ENCODE measurements at regions not wholly inside any gene's neighbourhood (a gene's known extent, or its start where the extent isn't known, plus 50 kb on each side); places are given as distances from the start of the nearest gene placed in this dataset.

DNA sequence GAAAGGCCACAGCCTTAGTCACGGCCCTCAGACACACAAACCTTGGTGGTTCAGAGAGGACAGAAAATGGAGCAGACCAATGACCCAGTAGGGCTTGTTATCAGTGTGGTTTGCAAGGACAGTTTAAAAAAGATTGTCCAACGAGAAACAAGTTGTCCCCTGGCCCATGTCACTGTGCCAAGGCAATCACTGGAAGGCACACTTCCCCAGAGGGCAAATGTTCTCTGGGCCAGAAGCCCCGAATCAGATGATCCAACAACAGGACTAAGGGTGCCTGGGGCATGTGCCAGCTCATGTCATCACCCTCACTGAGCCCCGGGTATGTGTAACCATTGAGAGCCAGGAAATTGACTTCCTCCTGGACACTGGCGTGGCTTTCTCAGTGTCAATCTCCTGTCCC is 950.1 kb upstream of the CTNND2 start:
- no peaks in the 10 kb centered on the region for H4K20me1 ChIP-seq (ENCODE audit: insufficient read depth, low read length)
- TF ChIP-seq CTCF (conservative IDR thresholded peaks at IDR 0.05; ENCODE audit: low read length) (no peak), EZH2phosphoT487 (IDR thresholded peaks at IDR 0.05; ENCODE audit: borderline replicate concordance, low read depth, low read length) (no peak)
- no peaks in the 10 kb centered on the region for H3K4me1 ChIP-seq (ENCODE audit: insufficient read depth, low read length, poor library complexity, severe bottlenecking)
- no peak overlapping the region for H3K27ac ChIP-seq (ENCODE audit: low read depth, low read length, poor library complexity, severe bottlenecking)
- POLR2A ChIA-PET, result no interaction called here
- intact Hi-C loops (cut with micrococcal nuclease; ENCODE audit: unreplicated experiment), result no loop called here
- H3K79me2 ChIP-seq (ENCODE audit: insufficient read depth, low read depth, low read length), result no peaks in the 10 kb centered on the region
- H3K36me3 ChIP-seq (ENCODE audit: insufficient read depth, low read length), result no peaks in the 10 kb centered on the region
- H2AFZ ChIP-seq (ENCODE audit: low read length), result no peak overlapping the region
- H3K9me3 ChIP-seq (ENCODE audit: low read length), result no peaks in the 10 kb centered on the region
- DNase-seq (ENCODE audit: low spot score), result no peak
- no TSS peak for BruUV-seq (replicated peaks)
- no peaks in the 10 kb centered on the region for H3K9me2 ChIP-seq (ENCODE audit: insufficient read depth, low read length)
- H3K4me3 ChIP-seq (ENCODE audit: low read depth, low read length, poor library complexity, severe bottlenecking), result no peak overlapping the region
- H3K4me2 ChIP-seq (ENCODE audit: low read length), result no peak overlapping the region
- CTCF ChIA-PET (ENCODE audit: unreplicated experiment), result no interaction called here

- no TSS peak for BruUV-seq (replicated peaks)
- CTCF ChIA-PET (ENCODE audit: unreplicated experiment), result no interaction called here
- POLR2A ChIA-PET, result no interaction called here
These were observed 947.5 kb upstream of the CTNND2 start for GRCh38 chr5:12851761-12852160.

GRCh38 chr5:12848709-12849108 is 944.5 kb upstream of the CTNND2 start:
- no peaks in the 10 kb centered on the region for H3K4me1 ChIP-seq (ENCODE audit: insufficient read depth, low read length, poor library complexity, severe bottlenecking)
- no peak for TF ChIP-seq EZH2phosphoT487 (IDR thresholded peaks at IDR 0.05; ENCODE audit: borderline replicate concordance, low read depth, low read length)
- H3K4me2 ChIP-seq (ENCODE audit: low read length), result no peak overlapping the region
- intact Hi-C loops (cut with micrococcal nuclease; ENCODE audit: unreplicated experiment), result no loop called here
- no peak overlapping the region for H3K27ac ChIP-seq (ENCODE audit: low read depth, low read length, poor library complexity, severe bottlenecking)
- no TSS peak for BruUV-seq (replicated peaks)
- no peak overlapping the region for H3K4me3 ChIP-seq (ENCODE audit: low read depth, low read length, poor library complexity, severe bottlenecking)
- ChIA-PET CTCF (ENCODE audit: unreplicated experiment) (no interaction called here), POLR2A (interaction anchor here (0.6 kb wide), 1 partner anchor 642 kb away, joined by 3 read pairs; no protein-coding TSS in a partner anchor)
- H3K9me3 ChIP-seq (ENCODE audit: low read length), result no peaks in the 10 kb centered on the region
- no peaks in the 10 kb centered on the region for H3K9me2 ChIP-seq (ENCODE audit: insufficient read depth, low read length)
- H3K79me2 ChIP-seq (ENCODE audit: insufficient read depth, low read depth, low read length), result no peaks in the 10 kb centered on the region
- H2AFZ ChIP-seq (ENCODE audit: low read length), result no peak overlapping the region
- no peak for DNase-seq (ENCODE audit: low spot score)
- H4K20me1 ChIP-seq (ENCODE audit: insufficient read depth, low read length), result no peaks in the 10 kb centered on the region
- H3K36me3 ChIP-seq (ENCODE audit: insufficient read depth, low read length), result no peaks in the 10 kb centered on the region

More at GRCh38 chr5:12851761-12852160, 947.5 kb upstream of the CTNND2 start:
- Histone ChIP-seq H3K4me1 (ENCODE audit: insufficient read depth, low read length, poor library complexity, severe bottlenecking) (no peaks in the 10 kb centered on the region), H3K9me3 (ENCODE audit: low read length) (no peaks in the 10 kb centered on the region), H2AFZ (ENCODE audit: low read length) (no peak overlapping the region), H3K4me3 (ENCODE audit: low read depth, low read length, poor library complexity, severe bottlenecking) (no peak overlapping the region), H3K9me2 (ENCODE audit: insufficient read depth, low read length) (no peaks in the 10 kb centered on the region), H3K79me2 (ENCODE audit: insufficient read depth, low read depth, low read length) (no peaks in the 10 kb centered on the region), H3K27ac (ENCODE audit: low read depth, low read length, poor library complexity, severe bottlenecking) (no peak overlapping the region), H3K4me2 (ENCODE audit: low read length) (no peak overlapping the region), H4K20me1 (ENCODE audit: insufficient read depth, low read length) (no peaks in the 10 kb centered on the region), H3K36me3 (ENCODE audit: insufficient read depth, low read length) (no peaks in the 10 kb centered on the region)
- no peak for DNase-seq (ENCODE audit: low spot score)
- intact Hi-C loops (cut with micrococcal nuclease; ENCODE audit: unreplicated experiment), result no loop called here
- TF ChIP-seq EZH2phosphoT487 (IDR thresholded peaks at IDR 0.05; ENCODE audit: borderline replicate concordance, low read depth, low read length) (no peak), CTCF (conservative IDR thresholded peaks at IDR 0.05; ENCODE audit: low read length) (no peak)
